ENCODE measurements at regions not wholly inside any gene's neighbourhood (a gene's known extent, or its start where the extent isn't known, plus 50 kb on each side); places are given as distances from the start of the nearest gene placed in this dataset.

DNA sequence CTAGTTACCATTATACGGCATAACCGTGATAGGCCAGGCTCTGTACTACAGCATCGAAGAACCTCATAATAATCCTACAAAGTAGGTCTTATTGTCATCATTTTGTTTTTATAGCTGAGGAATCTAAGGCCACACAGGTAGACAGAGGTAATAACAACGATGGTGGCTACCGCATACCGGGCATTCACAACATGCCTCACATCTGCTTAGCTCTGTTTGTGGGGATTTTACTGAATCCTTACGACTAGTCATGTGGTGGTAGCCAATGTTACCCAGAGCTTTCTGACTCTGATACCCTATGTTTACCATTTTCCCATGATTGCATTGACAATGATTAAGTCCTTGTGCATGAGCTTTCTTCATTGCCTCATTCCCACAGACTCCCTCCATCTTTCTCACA is 269.4 kb downstream of the TCF7L2 start:
- no peak for DNase-seq (ENCODE audit: extremely low read depth in 1 of 2, low read depth in 1 of 2)

DNA sequence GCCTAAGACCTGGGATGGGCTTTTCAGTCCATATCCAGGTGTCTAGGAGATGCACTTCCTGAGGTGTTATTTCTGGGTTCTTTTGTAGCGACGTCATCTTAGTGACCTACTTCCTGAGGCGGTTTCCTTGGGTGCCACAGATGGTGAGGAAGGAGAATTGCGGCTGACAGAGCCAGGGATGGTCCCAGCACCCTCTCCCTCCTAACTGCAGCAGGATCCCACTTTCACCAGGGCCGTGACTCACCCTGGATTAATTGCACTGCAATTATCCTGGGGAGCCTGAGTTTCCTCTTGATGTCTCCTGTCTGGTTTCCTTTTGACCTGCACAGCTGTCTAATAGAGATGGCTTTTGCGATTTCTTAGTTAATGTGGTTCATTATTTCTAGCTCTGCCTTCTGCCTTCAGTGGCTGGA is 271.7 kb downstream of the TCF7L2 start:
- no peak for DNase-seq (ENCODE audit: extremely low read depth in 1 of 2, low read depth in 1 of 2)

DNA sequence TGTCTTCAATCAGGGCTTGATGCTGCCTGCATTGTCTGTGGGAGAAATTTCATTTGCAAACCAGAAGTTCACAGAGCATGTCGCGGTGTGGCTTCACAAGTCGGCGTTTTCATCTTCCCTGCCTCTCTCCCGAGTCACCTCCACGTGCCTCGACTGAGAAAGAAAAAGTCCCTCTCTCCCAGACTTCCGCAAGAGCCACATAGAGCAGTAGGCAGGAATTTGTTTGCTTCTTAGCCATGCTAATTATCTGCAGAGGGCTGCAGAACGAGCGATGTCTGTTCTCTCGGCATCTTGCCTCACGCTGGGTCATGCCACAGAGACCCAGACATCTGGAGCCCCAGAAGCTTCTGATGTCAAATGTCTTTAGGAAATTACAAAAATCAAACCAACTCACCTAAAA is 272.2 kb downstream of the TCF7L2 start:
- no peak for DNase-seq (ENCODE audit: extremely low read depth in 1 of 2, low read depth in 1 of 2)

DNA sequence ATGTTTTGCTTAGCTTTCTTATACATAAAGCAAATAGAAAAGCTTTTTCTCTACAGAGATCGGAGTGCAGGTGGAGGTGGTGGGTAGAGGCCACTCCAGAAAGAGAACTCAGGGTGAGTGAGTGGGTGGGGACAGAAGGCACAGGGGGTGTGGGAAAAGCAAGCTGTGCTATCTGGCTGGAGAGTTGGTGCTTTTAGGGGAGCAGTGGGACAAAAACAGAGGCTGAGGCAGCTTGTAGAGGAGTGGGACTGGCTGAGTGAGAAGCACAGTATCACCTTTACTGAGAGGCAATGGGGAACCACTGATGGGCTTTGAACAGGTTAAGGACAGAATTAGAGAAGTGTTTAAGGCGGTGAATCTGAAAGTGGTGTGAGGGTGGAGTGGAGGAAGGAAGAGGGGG is 275.3 kb downstream of the TCF7L2 start:
- DNase-seq (ENCODE audit: extremely low read depth in 1 of 2, low read depth in 1 of 2), result no peak

DNA sequence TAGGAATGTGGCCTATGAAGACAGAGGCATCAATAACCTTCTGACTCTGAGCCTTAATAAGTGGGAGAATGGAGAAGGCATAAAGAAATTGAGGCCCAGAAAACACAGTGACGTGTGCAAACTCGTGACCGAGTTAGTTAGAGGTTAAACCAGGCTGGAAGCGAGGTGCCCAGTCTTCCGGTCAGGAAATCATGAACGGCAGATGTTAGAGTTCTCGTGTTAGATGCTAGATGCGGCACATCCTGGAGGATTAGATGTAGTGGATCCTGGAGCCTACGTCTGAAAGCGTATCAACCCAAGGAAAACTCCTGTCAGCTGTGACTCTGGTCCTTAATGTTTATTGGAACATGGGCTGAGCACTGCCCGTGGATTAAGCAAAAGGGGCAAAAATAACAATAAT is 275.9 kb downstream of the TCF7L2 start:
- DNase-seq (ENCODE audit: extremely low read depth in 1 of 2, low read depth in 1 of 2), result no peak

DNA sequence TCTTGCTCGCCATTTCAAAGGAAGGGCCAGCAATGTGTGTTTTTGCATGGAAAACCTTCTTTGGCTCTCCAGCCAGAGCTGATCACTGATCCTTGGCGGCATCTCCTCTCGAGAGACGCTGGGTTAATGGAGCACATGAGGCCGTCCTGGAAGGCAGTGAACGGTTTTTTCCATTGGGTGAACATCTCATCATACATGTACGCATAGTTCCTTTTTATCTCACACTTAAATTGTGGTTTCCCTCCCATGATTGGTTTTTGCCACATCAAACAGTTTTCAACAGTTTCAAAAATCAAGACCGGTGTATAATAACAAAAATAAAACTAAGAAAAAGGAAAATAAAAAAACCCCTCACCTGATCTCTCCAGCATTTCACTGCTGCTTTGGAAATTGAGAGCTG is 276.4 kb downstream of the TCF7L2 start:
- no peak for DNase-seq (ENCODE audit: extremely low read depth in 1 of 2, low read depth in 1 of 2)

DNA sequence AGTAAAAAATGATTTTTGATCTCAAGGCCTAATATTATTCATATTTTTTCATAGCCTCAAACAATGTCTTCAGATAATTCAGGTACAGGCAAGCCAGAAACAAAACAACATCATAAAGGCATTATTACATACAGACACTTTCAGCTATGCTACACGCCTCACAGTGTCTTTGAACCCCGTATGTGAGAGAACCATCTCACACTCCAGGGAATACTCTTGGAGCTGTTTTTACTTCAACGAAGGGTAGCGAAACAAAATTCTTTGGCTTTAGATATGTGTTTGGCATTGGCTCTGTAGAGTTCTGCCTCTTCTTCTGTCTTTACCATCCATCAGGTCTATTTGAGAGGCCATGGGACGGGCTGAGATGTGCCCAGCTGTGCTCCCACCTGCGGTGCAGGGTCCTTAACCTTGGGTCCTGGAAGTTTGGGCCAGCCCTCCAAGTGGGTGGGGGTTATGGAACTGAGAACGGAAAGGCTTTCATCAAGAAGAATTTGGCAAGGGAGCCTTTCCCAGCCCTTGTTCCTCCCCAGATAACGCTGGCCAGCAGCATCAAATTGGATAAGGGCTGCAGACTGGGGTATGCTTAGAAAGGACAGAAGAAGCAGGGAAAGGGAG is 276.9 kb downstream of the TCF7L2 start:
- DNase-seq (ENCODE audit: extremely low read depth in 1 of 2, low read depth in 1 of 2), result no peak

DNA sequence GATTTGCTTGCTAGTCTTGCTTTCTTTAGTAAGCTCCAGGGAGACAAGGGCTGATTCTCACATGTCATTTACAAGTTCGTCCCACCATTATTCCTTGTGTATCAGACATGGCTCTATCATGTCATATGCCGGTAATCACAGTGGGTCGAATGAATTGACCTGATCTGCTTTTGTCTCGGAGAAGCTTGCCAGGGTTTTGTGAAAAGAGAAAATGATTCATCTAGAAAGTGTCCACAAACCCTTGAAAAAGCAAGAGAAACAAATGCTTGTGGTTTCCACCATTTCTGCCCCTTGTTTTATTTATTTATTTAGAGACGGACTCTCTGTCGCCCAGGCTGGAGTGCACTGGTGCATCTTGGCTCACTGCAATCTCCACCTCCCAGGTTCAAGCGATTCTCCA is 278.5 kb downstream of the TCF7L2 start:
- DNase-seq (ENCODE audit: extremely low read depth in 1 of 2, low read depth in 1 of 2), result no peak

DNA sequence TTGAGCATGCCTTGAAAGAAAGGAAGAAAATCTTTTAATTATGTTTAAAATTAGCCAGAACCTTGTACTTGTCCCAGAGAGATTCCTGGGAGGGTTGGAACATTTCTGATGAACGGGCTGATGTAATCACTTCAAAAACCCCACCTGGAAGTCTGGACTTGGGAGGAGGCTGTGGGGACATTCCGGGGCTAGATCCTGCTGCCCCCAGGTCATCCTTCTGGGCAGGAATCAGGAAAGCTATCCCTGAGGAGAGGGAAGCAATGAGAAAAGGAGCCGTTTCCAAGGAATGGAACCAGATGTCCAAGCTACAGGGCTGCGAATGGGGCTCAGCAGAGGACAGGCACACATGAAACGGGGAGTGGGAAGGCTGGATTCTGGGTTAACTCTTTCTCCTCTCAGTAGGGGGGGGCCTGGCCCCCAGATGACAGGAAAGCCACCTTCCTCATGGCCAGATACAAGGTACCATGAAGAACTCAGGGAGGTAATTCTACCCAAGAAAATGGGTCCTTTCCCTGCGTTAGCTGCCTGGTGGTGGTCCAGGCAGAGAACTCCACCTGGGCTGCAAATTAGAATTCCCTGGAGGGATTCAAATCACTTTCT is 280.1 kb downstream of the TCF7L2 start:
- no peak for DNase-seq (ENCODE audit: extremely low read depth in 1 of 2, low read depth in 1 of 2)

DNA sequence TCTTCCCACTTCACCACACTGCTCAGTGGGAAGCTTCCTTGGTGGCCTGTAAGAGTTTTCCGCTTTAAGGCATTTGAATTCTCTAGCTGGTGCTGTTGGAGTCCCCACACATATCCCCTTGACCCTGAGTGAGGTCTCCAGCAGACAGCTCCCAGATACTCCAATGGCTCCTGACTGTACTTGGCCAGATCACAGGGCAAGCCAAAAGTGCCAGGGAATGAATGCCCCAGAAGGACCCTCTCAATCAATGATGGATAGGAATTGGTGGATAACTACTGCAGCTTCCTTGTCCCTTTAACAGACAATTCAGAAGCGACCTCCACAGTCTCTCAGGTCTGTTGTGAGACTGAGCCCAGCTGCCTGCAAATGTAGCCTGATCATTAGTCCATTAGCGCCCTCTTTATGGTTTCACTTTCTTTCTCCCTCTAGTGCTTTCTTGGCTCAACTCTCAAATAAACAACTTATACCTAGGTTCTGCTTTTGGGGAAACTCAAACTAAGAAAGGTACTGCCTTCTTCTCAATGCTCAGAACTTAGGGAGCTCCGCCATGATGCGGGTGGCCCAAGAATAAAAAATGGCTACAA is 283.0 kb downstream of the TCF7L2 start:
- no peak for DNase-seq (ENCODE audit: extremely low read depth in 1 of 2, low read depth in 1 of 2)

DNA sequence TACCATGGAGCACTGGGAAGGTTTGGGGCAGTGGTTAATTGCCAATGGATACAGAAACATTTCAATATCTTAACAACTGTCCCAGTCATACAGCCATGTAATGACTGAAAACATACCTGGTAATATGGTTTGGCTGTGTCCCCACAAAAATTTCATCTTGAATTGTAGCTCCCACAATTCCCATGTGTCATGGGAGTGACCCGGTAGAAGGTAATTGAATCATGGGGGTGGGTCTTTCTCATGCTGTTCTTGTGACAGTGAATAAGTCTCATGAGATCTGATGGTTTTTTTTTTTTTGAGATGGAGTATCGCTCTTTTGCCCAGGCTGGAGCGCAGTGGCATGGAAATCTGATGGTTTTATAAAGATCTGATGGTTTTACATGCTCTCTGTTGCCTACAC is 284.4 kb downstream of the TCF7L2 start:
- no peak for DNase-seq (ENCODE audit: extremely low read depth in 1 of 2, low read depth in 1 of 2)

DNA sequence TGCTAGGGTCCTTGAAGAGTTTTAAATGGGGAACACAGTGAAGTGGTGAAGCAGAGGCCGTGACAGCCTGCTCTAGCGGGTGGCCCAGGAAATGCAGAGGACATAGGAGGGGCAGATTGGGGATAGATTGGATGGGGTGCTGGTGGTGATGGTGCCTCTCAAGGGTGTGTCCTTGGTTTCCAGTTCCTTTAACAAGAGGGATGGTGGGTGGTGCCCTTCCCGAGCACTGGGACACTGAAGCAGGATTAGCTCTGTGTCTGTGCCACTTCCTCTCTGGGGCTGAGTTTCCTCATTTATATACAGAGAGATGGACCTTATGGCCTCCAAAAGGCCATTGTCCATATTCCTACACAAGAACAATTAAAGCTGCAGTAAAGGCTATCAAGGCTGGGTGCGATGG is 285.5 kb downstream of the TCF7L2 start:
- no peak for DNase-seq (ENCODE audit: extremely low read depth in 1 of 2, low read depth in 1 of 2)

DNA sequence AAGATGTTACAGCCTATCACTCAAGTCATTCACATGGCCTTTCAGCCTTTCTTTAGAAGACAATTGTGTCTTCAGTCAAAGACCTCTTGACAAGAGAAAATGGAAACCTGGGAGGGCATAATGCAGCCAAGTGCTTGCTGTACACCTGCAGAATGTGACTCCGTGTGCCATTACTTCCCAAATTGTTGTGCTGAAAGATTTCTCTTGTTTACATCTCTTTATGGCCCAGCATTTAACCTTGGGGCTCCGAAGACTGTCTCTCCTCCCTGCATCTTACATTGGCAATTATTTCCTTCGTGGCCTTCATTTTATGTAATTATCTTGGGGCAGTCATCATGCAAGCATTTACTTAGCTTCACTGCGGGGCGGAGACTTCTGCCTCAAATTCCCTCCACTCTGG is 287.0 kb downstream of the TCF7L2 start:
- no peak for DNase-seq (ENCODE audit: extremely low read depth in 1 of 2, low read depth in 1 of 2)

DNA sequence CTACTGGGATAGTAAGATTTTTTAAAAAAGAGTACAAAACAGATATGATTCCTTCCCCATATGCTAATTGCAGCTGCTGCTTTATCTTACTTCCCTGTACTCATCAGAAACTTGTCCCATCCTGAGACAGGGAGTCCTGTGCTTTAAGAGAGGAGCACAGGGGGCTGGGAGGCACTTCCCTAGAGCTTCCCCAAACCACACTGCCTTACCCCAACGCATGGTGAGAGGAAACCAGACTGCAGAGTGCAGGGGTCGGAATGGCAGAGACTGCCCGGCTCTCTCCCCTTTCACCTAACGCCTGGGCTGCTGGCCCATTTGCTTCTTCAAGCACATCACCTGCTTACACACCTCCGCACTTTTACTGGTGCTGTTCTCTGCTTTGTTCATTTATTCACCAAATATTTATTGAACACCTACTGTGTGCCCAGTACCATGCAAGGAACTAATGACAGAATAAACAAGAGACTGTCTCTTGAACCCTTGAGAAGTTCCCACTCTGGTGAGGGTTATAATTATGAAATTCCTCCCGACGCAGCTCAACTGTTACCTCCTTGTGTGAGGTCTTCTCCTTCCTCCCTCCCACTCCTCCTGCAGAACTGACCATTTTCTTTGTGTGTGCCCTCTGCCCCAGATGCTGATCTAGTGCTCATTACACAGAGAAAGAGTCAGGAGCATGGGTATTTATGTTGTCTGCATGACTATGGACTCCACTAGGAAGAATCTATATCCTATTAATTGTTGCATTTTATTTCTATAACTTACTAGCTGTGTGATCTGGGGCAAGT is 289.7 kb downstream of the TCF7L2 start:
- DNase-seq (ENCODE audit: extremely low read depth in 1 of 2, low read depth in 1 of 2), result no peak

DNA sequence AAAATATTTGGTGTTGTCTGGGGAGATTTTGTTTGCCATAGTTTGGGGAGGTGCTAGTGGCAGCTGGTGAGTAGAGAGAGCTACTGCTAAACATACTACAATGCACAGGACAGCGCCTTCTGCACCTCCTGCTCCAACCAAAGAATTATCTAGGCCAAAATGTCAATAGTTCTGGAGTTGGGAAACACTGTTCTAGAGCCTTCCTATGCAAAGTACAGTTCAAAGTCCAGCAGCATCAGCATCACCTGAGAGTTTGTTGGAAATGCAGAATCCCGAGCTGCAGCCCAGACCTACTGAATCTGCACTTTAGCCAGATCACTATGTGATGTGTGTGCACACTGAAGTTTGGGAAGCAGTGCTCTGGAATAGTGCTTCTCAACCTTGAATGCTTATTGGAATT is 290.7 kb downstream of the TCF7L2 start:
- DNase-seq (ENCODE audit: extremely low read depth in 1 of 2, low read depth in 1 of 2), result no peak

DNA sequence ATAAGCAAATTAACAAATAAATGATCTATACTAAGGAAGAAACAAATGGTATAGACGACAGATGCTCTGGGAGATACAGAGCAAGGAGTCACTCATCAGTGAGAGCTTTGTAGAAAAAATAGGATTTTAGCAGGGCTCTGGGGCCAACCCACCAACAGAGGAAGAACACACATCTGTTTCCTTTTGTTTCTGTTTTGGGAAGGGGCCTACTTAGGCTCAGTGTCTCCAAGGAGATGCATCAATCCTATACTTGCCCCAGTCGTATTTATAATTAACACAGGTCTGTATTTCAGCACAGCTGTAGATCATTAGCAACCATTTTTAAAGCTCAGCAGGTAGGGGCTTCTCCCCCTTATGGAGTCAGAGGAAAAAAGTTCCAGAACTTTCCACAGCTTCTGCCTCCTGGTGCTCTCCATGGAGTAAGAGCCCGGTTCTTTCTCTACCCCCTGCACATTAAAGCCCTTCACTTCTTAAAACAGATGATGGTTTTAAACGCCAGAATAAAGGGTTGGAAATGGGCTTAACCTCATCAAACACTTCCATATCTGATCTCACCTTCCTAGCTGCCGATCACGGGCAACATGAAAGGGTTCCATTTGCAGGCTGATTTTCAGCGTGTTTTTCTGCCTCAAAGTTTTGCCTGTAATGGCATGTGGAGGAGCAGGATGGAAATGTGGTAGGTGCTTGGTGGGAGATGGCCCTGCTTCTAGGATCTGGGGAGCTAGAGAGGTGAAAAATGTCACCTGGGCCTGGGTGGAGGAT is 291.7 kb downstream of the TCF7L2 start:
- DNase-seq (ENCODE audit: extremely low read depth in 1 of 2, low read depth in 1 of 2), result no peak

DNA sequence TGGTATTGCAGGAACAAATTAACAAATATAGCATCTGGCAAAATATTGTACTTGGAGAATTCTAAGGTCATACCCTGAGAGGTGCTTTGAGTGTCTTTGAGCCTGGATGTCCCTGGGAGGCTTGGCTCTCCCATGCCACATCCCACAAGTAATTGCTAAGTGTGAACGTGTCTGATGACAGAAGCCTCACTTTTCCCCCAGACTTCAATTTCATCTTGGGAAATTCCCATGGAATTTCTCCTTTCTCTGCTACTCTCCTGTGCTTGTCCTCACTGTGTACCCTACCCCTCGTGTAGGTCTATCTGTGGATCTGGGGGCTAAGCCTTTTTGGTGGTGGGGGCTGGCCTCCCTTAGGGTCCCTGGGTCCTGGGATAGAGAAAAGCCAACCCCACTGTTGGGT is 293.3 kb downstream of the TCF7L2 start:
- DNase-seq (ENCODE audit: extremely low read depth in 1 of 2, low read depth in 1 of 2), result no peak

DNA sequence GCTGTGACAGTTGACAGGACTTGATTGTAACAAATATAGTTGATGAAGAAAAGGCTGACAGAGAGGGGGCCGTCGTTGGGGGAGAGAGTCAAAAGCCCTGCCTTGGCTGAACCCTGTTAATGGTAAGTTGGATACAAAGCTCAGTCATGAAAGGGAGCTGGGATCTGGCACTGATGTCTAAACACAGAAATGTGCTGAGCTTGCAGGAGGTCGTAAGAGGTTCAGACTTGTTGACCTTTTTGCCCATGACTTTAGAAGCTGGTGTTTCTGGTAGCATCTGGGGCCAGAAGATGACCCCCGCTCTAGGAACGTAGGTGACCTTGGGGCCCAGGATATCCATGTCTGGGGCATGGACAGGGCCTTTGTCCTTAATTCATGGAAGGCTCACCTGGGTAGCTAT is 294.7 kb downstream of the TCF7L2 start:
- no peak for DNase-seq (ENCODE audit: extremely low read depth in 1 of 2, low read depth in 1 of 2)

DNA sequence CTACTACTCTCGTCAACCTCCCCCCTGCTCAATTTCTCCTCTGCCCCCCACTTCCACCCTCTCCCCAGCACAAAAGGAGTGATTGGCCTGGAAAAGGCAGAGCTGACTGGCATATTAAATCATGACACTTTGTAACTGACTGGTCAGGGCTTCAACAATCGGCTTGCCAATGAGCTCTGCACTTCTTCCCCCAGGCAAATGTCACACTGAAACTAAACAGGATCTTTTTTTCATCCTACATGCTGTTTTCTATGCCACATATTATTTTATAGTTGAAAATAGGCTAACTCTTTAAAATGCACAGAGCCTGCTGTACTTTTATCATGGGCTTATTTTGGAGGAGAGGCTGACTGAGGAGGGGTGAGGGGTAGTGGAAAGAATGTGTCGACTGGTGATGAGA is 295.2 kb downstream of the TCF7L2 start:
- DNase-seq (ENCODE audit: extremely low read depth in 1 of 2, low read depth in 1 of 2), result no peak

DNA sequence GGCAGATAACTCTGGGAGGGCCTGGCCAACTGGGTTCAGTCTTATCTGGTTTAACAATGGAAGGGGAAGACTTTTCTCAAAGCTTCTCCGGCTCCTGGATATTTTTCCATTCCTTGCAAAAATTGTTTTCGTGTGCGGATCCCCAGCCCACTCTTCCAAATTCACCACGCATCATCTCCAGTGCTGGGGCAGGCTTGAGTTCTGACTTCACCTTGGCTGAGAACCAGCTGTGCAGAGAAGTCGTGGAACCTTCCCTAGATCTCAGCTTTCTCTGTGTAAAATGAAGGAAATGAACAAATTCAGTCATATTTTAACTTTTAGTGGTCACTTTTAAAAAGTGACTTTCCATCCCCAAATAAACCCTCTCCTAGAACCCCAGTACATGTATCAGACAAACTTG is 297.0 kb downstream of the TCF7L2 start:
- no peak for DNase-seq (ENCODE audit: extremely low read depth in 1 of 2, low read depth in 1 of 2)
